Breast epithelium (tissue), 4 donors: ENCODE measurements at regions not wholly inside any gene's neighbourhood (a gene's known extent, or its start where the extent isn't known, plus 50 kb on each side); places are given as distances from the start of the nearest gene placed in this dataset.

Source experiments
- DNase-seq, 2 donors: peaks; one replicate each; pipeline ENCODE4 v3.0.0-alpha.2; 2019; ENCODE audit warnings: low spot score in 2 of 2
- H3K27ac ChIP-seq, 2 donors: fragments of 200-600 bp; sonication (generic) in 1 of 2; one replicate each; pipeline ENCODE4 v1.5.1; 2016 to 2019; ENCODE audit warnings: mild to moderate bottlenecking in 1 of 2
- H3K27me3 ChIP-seq, 2 donors: fragments of 200-600 bp; sonication (generic) in 1 of 2; one replicate each; pipeline versions ENCODE4 v1.5.1 to v1.6.0; 2017 to 2019; ENCODE audit warnings: control low read depth in 1 of 2, mild to moderate bottlenecking in 1 of 2
- H3K36me3 ChIP-seq: fragments of 200-600 bp; one replicate; pipeline ENCODE4 v1.5.1; 2019
- H3K4me1 ChIP-seq, 2 donors: fragments of 200-600 bp; sonication (generic); one replicate each; pipeline ENCODE4 v1.5.1; 2016 to 2019; ENCODE audit warnings: control low read depth in 1 of 2
- H3K4me3 ChIP-seq, 3 donors: fragments of 200-600 bp; sonication (generic); 1 replicate in 2 of 3; 2 replicates in 1 of 3; pipeline ENCODE4 v1.5.1; 2016 to 2019; ENCODE audit warnings: mild to moderate bottlenecking in 3 of 3, moderate library complexity in 2 of 3
- H3K9me3 ChIP-seq, 2 donors: fragments of 200-600 bp; sonication (generic) in 1 of 2; one replicate each; pipeline ENCODE4 v1.5.1; 2016 to 2019; ENCODE audit warnings: control low read depth in 1 of 2
- CTCF ChIP-seq, 3 donors: fragments of 450-650 bp; IDR thresholded peaks; one replicate each; pipeline ENCODE4 v1.5.1; 2016 to 2017; ENCODE audit warnings: antibody characterized with exemption in 3 of 3, mild to moderate bottlenecking in 3 of 3, moderate library complexity in 3 of 3
- POLR2A ChIP-seq: fragments of 450-650 bp; IDR thresholded peaks from one replicate; pipeline ENCODE4 v1.6.1; 2016; ENCODE audit warnings: antibody characterized with exemption, mild to moderate bottlenecking, moderate library complexity
- POLR2AphosphoS5 ChIP-seq, 3 donors: sonication (generic); formaldehyde crosslinking; IDR thresholded peaks; one replicate each; pipeline ENCODE4 v1.6.1; 2017; ENCODE audit warnings: antibody characterized with exemption in 3 of 3
- intact Hi-C: fragments of 100-400 bp; cut with DNase I; formaldehyde crosslinking; loops from one replicate; pipeline ENCODE4 v1.15.1; 2023; ENCODE audit warnings: low total_unique reads

DNA sequence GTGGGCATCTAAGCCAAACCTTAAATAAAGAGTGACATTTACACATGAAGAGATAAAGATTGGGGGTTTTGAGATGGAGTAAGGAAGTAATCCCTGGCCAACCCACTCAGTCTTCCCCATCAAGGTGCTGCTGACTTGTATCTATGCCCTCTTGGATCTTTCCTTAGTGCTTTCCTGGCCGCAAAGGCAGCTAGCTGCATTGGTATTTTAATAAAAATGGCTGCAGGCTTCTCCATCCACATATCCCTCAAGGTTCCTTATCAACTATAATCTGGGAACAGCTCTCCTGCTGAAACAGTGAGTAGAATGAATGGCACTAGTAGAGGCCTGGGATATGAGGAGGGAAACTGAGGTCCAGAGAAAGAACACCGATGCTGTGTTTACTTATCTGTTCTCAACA lies 122.2 kb upstream of the ANKRD28 start:
- Histone ChIP-seq H3K9me3 (no peaks in the 10 kb centered on the region), H3K36me3 (no peaks in the 10 kb centered on the region), H3K4me1 (no peaks in the 10 kb centered on the region), H3K27ac (no peak overlapping the region), H3K4me3 (no peak overlapping the region), H3K27me3 (no peaks in the 10 kb centered on the region)
- intact Hi-C loops = no loop called here
- TF ChIP-seq POLR2A (no peak), POLR2AphosphoS5 (IDR thresholded peaks at IDR 0.05) (no peak), CTCF (IDR thresholded peaks at IDR 0.05) (no peak)
- DNase-seq = no peak

DNA sequence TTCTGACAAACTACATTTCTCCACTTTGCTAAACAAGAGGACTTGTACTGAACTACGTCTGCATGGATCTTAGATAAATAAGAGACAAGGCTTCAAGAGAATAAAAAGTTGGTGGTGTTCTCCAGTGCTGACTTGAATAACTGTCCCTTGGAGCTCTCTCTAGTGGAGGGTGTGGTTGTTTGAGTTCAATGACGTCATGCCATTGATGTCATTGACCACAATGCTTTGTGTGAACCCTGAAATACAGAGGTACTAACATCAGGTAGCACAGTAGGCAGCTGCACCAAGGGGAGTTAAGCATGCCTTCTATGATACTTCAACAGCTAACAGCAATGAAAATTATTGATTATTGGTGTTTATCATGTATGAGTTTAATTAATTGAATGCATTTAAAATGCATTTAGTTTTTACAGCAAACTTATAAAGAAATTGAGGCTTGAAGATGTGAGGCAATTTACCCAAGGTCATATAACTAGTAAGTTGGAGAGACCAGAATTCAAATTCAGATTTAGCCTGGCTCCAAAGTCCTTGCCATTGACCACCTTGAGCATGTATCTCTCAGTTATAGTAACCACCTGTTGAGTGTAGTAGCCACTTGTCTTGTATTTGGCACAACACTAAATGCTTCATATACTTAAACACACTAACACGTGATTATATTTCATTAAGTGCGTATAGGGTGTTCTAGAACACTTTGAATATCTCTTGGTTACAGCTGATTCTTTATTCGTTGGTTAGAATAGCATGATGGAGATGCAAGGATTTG lies 126.0 kb upstream of the ANKRD28 start:
- Histone ChIP-seq H3K27me3 (no peaks in the 10 kb centered on the region), H3K36me3 (no peaks in the 10 kb centered on the region), H3K27ac (no peak overlapping the region), H3K4me3 (no peak overlapping the region), H3K4me1 (no peaks in the 10 kb centered on the region), H3K9me3 (no peaks in the 10 kb centered on the region)
- TF ChIP-seq POLR2A = no peak
- TF ChIP-seq POLR2AphosphoS5 (IDR thresholded peaks at IDR 0.05) = no peak
- no peak for TF ChIP-seq CTCF (IDR thresholded peaks at IDR 0.05)
- no peak for DNase-seq
- intact Hi-C loops = no loop called here

GRCh38 chr3:15924914-15925313 lies 127.1 kb upstream of the ANKRD28 start:
- Histone ChIP-seq H3K27me3 (no peaks in the 10 kb centered on the region), H3K27ac (no peak overlapping the region), H3K9me3 (no peaks in the 10 kb centered on the region), H3K4me1 (no peaks in the 10 kb centered on the region), H3K36me3 (no peaks in the 10 kb centered on the region), H3K4me3 (no peak overlapping the region)
- intact Hi-C loops = no loop called here
- no peak for DNase-seq
- TF ChIP-seq CTCF (IDR thresholded peaks at IDR 0.05) (no peak), POLR2A (no peak), POLR2AphosphoS5 (IDR thresholded peaks at IDR 0.05) (no peak)

- Histone ChIP-seq H3K36me3 (no peaks in the 10 kb centered on the region), H3K4me3 (no peak overlapping the region), H3K27me3 (no peaks in the 10 kb centered on the region), H3K27ac (no peak overlapping the region), H3K4me1 (no peaks in the 10 kb centered on the region), H3K9me3 (no peaks in the 10 kb centered on the region)
- intact Hi-C loops = no loop called here
- no peak for TF ChIP-seq POLR2A
- TF ChIP-seq CTCF (IDR thresholded peaks at IDR 0.05) = no peak
- no peak for TF ChIP-seq POLR2AphosphoS5 (IDR thresholded peaks at IDR 0.05)
- DNase-seq = no peak
Observed at GRCh38 chr3:15926871-15927270, 129.1 kb upstream of the ANKRD28 start.

GRCh38 chr3:15927969-15928368 lies 130.2 kb upstream of the ANKRD28 start:
- no peak for DNase-seq
- Histone ChIP-seq H3K36me3 (no peaks in the 10 kb centered on the region), H3K27me3 (no peaks in the 10 kb centered on the region), H3K27ac (no peak overlapping the region), H3K4me3 (no peak overlapping the region), H3K9me3 (no peaks in the 10 kb centered on the region), H3K4me1 (no peaks in the 10 kb centered on the region)
- no peak for TF ChIP-seq CTCF (IDR thresholded peaks at IDR 0.05)
- TF ChIP-seq POLR2AphosphoS5 (IDR thresholded peaks at IDR 0.05) = no peak
- TF ChIP-seq POLR2A = no peak
- intact Hi-C loops = no loop called here
